GM21390 (cell line): ENCODE measurements at regions not wholly inside any gene's neighbourhood (a gene's known extent, or its start where the extent isn't known, plus 50 kb on each side); places are given as distances from the start of the nearest gene placed in this dataset.
"Not testable (repeated sequence)": the region's sequence is repeated elsewhere in the genome, so short reads cannot be mapped to it uniquely, and the experiment has no call there.

Experiments used
- ATAC-seq: cut with Tn5 transposase; IDR thresholded peaks from one replicate; pipeline ENCODE4 v1.9.1; 2021; ENCODE audit not compliant: unreplicated experiment

DNA sequence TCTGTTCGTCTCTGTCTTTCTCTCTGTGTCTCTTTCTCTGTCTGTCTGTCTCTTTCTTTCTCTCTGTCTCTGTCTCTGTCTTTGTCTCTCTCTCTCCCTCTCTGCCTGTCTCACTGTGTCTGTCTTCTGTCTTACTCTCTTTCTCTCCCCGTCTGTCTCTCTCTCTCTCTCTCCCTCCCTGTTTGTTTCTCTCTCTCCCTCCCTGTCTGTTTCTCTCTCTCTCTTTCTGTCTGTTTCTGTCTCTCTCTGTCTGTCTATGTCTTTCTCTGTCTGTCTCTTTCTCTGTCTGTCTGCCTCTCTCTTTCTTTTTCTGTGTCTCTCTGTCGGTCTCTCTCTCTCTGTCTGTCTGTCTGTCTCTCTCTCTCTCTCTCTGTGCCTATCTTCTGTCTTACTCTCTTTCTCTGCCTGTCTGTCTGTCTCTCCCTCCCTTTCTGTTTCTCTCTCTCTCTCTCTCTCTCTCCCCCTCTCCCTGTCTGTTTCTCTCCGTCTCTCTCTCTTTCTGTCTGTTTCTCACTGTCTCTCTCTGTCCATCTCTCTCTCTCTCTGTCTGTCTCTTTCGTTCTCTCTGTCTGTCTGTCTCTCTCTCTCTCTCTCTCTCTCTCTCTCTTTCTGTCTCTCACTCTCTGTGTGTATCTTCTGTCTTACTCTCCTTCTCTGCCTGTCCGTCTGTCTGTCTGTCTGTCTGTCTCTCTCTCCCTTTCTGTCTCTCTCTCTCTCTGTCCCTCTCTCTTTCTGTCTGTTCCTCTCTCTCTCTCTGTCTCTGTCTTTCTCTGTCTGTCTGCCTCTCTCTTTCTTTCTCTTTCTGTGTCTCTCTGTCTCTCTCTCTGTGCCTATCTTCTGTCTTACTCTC is 2065.9 kb upstream of the TPTE start:
- ATAC-seq: peak; percentile 56

GRCh38 chr21:8464403-8465152 is 2056.8 kb upstream of the TPTE start:
- ATAC-seq: peak; percentile 73

GRCh38 chr21:8466642-8467041 is 2054.7 kb upstream of the TPTE start:
- not testable (repeated sequence) for ATAC-seq
